Hematopoietic multipotent progenitor cell (in vitro differentiated cells): ENCODE measurements at regions not wholly inside any gene's neighbourhood (a gene's known extent, or its start where the extent isn't known, plus 50 kb on each side); places are given as distances from the start of the nearest gene placed in this dataset.
A peak's percentile ranks its signal among the peaks of the same experiment; 100 is the strongest.

Source experiments
- DNase-seq, 3 donors: peaks; one replicate each; pipeline ENCODE4 v3.0.0-alpha.2; 2011 to 2015; ENCODE audit warnings: low read depth in 2 of 3, low spot score in 2 of 3

- DNase-seq: peak in 2 of 3 donors; percentile 17 to 52
These were observed 424.1 kb upstream of the NPVF start for GRCh38 chr7:25652366-25652765.

GRCh38 chr7:25653384-25653783 is 425.1 kb upstream of the NPVF start:
- no peak for DNase-seq

DNA sequence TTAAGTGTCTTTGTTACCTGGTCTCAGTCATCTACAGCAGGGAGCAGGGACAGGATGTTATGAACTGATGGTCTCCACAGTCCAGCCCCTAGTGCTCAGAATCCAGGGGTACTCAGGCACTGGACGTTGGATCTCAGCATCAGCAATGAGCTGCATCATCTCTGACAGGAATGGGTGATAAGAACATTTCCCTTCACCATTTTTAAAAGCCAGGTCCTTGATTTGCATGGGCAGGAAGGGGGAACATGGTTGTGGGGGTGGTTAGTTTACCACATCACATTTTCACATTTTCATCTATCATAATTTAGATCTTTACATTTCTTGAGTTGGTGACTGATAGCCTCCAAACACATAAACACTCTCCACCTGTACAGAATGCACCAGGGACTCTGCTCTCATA is 427.8 kb upstream of the NPVF start:
- DNase-seq: no peak

DNA sequence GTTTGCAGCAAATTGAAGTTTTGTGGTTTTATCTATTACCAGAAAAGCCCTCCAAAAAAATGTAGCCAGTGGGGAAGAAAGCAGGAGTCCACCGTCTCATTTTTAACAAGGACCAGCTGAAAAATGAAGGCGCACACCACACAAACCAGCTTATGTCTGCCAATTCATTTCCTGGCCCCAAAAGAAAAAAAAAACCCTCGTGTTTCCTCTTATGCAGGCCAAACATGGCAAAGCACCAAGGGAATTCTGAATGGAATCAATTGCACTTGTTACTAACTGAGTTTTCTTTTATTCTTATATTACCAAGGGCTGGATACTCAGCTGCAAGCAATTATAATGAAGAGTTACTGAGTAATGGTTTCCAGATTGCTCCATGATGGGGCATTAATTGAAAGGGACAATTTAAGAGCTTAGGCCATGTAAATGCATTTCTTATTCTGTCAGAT is 428.3 kb upstream of the NPVF start:
- peak in 1 of 3 donors; percentile 32 for DNase-seq

GRCh38 chr7:25658375-25658774 is 430.1 kb upstream of the NPVF start:
- no peak for DNase-seq

GRCh38 chr7:25659841-25660240 is 431.6 kb upstream of the NPVF start:
- no peak for DNase-seq

DNA sequence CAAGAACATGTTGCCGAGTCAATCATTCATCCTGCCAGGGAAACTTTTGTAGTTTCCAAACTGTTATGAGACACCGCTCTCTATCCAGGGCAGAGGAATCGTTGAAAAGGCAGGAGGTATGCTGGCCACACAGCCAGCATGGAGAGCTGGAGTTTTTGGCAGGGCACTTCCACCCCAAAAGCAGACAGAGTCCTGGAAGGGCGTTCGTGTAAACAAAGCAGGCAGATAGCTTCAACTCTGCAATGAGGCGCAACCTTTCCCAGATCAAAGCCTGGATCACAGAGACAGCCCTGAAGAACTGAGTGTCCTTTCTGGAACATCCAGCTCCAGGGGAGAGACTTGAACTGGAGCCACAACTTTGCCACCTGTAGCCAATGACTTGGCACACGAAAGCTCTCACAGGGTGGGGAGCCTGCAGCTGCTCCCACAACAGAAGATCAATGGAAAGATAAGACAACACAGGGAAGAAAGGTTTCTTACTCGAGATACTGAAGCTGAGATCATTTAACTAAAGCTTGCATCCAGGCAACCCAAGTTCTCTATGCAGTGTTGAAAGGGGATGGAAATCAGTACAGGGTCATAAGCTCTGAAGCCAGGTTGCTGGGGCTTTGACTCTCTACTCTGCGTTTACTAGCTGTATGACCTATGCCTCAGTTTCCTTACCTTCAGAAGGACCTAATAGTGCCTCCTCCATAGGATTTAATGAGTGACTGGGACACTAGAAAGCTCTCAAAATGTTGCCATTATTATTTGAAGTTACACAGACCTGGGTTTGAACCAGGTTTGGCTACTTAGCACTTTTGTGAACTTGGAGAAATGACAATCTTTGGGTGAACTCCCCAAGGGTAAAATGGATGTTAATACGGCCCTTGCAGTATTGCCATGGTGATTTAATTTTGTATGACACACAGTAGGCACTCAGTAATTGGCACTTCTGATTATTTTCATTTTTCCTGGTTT is 434.8 kb upstream of the NPVF start:
- no peak for DNase-seq

- no peak for DNase-seq
These were observed 435.6 kb upstream of the NPVF start for GRCh38 chr7:25663877-25664276.

GRCh38 chr7:25664593-25664992 is 436.3 kb upstream of the NPVF start:
- no peak for DNase-seq

DNA sequence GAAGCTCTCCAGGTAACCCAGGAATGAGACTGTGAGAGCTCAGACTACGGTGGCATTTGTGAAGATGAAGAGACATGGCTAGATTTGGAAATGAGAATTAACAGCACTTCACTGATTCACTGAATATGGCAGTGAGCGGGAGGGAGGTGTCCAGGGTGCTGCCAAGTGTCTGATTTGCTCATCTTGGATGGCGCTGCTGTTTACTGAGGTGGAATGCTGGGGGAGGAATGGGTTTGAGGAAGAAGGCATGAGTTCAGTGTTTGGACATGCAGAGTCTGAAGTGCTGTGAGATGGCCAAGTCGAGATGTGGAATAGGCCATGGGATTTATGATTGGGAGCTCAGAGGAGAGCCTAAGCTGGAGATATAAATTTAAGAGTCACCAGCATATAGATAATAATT is 437.1 kb upstream of the NPVF start:
- DNase-seq: no peak

GRCh38 chr7:25665903-25666670 is 437.8 kb upstream of the NPVF start:
- no peak for DNase-seq

DNA sequence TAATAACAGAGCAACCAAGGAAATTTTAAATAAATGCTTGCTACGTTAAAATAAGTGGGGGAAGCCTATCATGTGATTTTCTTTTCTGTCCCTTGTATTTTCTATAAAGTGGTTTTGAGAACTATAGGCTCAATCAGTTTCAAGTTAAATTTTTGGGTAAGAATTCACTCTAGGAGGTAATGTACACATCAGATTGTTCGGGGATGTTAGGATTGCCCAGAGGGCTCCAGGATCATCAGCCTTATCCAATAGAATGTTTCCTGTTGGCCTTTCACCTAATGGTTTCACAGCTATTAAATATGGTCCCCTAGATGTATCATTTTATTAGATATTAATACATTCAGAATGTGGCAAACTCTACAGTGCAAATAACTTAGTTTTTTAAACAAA is 438.4 kb upstream of the NPVF start:
- DNase-seq: no peak

GRCh38 chr7:25669281-25669781 is 441.0 kb upstream of the NPVF start:
- no peak for DNase-seq

DNA sequence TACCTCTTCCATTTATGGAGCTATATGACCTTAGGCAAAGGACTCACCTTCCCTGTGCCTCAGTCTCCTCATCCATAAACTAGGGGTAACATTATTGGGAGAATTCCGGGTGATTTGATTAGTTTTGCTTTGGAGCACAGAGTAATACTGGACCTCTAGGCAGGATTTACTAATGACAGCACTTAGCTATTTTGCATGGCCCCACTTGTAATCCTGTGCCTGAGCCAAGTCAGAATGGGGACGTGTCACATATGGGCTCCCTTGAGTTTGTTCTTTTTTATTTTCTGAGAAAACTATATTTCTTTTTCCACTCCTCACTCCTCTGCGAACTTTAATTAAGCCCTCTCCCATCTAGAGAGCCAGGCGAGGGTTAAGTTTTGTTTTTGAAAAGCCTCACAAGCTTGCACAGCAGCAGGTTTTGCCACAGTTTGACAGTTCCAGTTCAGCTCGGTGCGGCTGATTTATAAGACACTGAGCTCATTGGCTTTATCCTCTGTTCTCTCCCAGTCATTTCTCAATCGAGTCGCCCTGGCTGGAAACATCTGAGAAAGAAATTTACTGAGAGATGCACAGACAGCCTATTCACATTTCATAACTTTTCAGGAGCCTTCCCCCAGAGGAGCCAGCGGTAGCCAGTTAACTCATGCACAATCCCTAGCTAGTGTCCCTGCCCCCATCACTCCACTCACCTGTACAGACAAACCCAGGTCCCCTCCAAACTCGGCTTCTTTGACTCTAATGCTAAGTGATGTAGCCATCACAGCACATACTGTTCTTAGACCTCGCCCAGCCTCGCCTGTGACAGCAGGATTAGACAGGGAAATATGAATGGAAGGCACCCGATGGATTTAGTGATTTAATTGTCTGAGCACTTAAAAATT is 441.9 kb upstream of the NPVF start:
- peak in 1 of 3 donors; percentile 18 for DNase-seq

- no peak for DNase-seq
These were observed 442.8 kb upstream of the NPVF start for GRCh38 chr7:25671111-25671510.

DNA sequence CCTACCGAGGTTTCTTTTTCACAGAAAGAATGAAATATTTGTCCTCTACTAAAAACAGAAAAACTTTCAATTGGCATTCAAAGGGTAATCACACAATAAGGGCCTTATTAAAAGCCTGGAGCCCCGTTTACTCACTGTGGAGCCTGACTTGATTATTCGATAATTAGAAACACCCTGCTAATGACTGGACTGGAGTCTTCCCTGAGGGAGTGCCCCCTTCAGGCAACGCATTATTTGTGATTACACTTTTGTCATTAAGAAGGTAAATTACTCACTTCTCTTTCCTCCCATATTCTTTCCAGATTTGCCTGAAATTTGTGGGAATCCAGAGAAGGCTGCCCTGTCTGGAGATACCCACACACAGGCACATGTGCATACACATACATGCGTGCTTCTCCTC is 444.2 kb upstream of the NPVF start:
- no peak for DNase-seq

- no peak for DNase-seq
These were observed 447.6 kb upstream of the NPVF start for GRCh38 chr7:25675789-25676474.

- no peak for DNase-seq
These were observed 449.3 kb upstream of the NPVF start for GRCh38 chr7:25677595-25677994.

DNA sequence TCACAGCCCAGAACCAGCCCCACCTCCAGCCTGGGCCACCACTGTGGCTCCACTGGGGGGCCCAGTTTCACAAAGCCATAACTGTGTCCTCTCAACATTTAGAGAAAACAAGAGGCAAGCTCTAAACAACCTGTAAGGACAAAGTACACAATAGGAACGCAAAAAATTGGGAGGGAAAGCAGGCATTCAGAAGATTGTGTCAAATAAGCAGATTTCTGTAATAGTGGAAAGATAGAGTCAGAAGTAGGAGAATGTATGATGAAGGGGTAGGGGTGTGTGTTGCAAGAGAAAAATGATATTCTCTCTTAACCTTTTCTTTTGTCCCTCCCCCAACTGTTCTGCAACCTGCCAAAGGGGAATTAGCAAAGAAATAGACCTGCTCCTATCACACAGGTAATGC is 449.9 kb upstream of the NPVF start:
- no peak for DNase-seq

- DNase-seq: no peak
These were observed 452.4 kb upstream of the NPVF start for GRCh38 chr7:25680636-25681035.
